NB4 (cell line): ENCODE measurements at regions not wholly inside any gene's neighbourhood (a gene's known extent, or its start where the extent isn't known, plus 50 kb on each side); places are given as distances from the start of the nearest gene placed in this dataset.

Source experiments
- MYC ChIP-seq: IDR thresholded peaks from 2 replicates; pipeline ENCODE4 v1.6.1; 2011; ENCODE audit warnings: low read depth, low read length
- POLR2A ChIP-seq: IDR thresholded peaks from 2 replicates; pipeline ENCODE4 v1.6.1; 2011; ENCODE audit warnings: mild to moderate bottlenecking; ENCODE audit not compliant: insufficient read length; ENCODE audit errors: extremely low read depth
- TF ChIP-seq, protein P1 (sequence below): IDR thresholded peaks from one replicate; pipeline ENCODE4 v1.5.1; 2012; ENCODE audit warnings: low read depth, low read length

DNA sequence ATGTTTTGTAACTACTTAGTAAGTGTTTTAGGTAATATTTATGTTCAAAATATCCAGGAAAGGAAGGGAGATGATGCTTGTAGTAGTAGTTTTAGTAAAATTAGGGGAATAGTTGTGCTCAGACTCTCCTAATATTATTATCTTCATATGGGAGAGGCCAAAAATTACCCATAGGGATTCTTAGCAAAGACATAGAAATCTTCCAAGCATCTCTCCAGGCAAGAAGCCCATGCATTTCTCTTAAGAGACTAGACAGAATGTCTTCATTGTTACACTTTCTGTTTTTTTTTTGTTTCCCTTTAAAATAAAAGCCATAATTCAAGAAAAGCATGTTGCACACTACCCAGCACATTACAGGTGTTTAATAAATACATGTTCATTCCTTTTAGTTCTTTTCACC is 180.6 kb downstream of the CYB561 start:
- TF ChIP-seq, protein P1, sequence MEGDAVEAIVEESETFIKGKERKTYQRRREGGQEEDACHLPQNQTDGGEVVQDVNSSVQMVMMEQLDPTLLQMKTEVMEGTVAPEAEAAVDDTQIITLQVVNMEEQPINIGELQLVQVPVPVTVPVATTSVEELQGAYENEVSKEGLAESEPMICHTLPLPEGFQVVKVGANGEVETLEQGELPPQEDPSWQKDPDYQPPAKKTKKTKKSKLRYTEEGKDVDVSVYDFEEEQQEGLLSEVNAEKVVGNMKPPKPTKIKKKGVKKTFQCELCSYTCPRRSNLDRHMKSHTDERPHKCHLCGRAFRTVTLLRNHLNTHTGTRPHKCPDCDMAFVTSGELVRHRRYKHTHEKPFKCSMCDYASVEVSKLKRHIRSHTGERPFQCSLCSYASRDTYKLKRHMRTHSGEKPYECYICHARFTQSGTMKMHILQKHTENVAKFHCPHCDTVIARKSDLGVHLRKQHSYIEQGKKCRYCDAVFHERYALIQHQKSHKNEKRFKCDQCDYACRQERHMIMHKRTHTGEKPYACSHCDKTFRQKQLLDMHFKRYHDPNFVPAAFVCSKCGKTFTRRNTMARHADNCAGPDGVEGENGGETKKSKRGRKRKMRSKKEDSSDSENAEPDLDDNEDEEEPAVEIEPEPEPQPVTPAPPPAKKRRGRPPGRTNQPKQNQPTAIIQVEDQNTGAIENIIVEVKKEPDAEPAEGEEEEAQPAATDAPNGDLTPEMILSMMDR: no peak
- TF ChIP-seq MYC (no peak), POLR2A (no peak)
